ENCODE measurements at regions not wholly inside any gene's neighbourhood (a gene's known extent, or its start where the extent isn't known, plus 50 kb on each side); places are given as distances from the start of the nearest gene placed in this dataset.

- Histone ChIP-seq H3K4me3 (ENCODE audit: low read length) (no peak overlapping the region), H3K4me1 (ENCODE audit: control insufficient read depth, insufficient read depth, low read length) (no peaks in the 10 kb centered on the region), H3K27me3 (ENCODE audit: control insufficient read depth, insufficient read depth, low read length) (no peaks in the 10 kb centered on the region), H3K9me3 (ENCODE audit: control insufficient read depth, insufficient read depth, low read length) (no peaks in the 10 kb centered on the region), H3K27ac (ENCODE audit: low read length) (no peak overlapping the region), H3K36me3 (ENCODE audit: control insufficient read depth, insufficient read depth, low read length) (no peaks in the 10 kb centered on the region)
- no peak for DNase-seq (ENCODE audit: low read depth, low spot score)
- WGBS (ENCODE audit: insufficient coverage, insufficient read length), result 100% methylated on average over 2 of the region's 9 CpGs
These were observed 490.2 kb downstream of the EBF1 start for GRCh38 chr5:158609333-158610050.

- H3K27ac ChIP-seq (ENCODE audit: low read length), result no peak overlapping the region
- no peaks in the 10 kb centered on the region for H3K27me3 ChIP-seq (ENCODE audit: control insufficient read depth, insufficient read depth, low read length)
- H3K4me1 ChIP-seq (ENCODE audit: control insufficient read depth, insufficient read depth, low read length), result no peaks in the 10 kb centered on the region
- no peak for DNase-seq (ENCODE audit: low read depth, low spot score)
- H3K4me3 ChIP-seq (ENCODE audit: low read length), result no peak overlapping the region
- H3K9me3 ChIP-seq (ENCODE audit: control insufficient read depth, insufficient read depth, low read length), result no peaks in the 10 kb centered on the region
- no peaks in the 10 kb centered on the region for H3K36me3 ChIP-seq (ENCODE audit: control insufficient read depth, insufficient read depth, low read length)
- no CpG with 5 or more reads among the region's 2 CpGs for WGBS (ENCODE audit: insufficient coverage, insufficient read length)
These were observed 492.6 kb downstream of the EBF1 start for GRCh38 chr5:158607088-158607487.

GRCh38 chr5:158606233-158606632 is 493.5 kb downstream of the EBF1 start:
- Histone ChIP-seq H3K9me3 (ENCODE audit: control insufficient read depth, insufficient read depth, low read length) (no peaks in the 10 kb centered on the region), H3K4me1 (ENCODE audit: control insufficient read depth, insufficient read depth, low read length) (no peaks in the 10 kb centered on the region), H3K4me3 (ENCODE audit: low read length) (no peak overlapping the region), H3K27me3 (ENCODE audit: control insufficient read depth, insufficient read depth, low read length) (no peaks in the 10 kb centered on the region), H3K27ac (ENCODE audit: low read length) (no peak overlapping the region), H3K36me3 (ENCODE audit: control insufficient read depth, insufficient read depth, low read length) (no peaks in the 10 kb centered on the region)
- no peak for DNase-seq (ENCODE audit: low read depth, low spot score)
- no CpG with 5 or more reads among the region's 3 CpGs for WGBS (ENCODE audit: insufficient coverage, insufficient read length)

GRCh38 chr5:158602981-158603380 is 496.7 kb downstream of the EBF1 start:
- no peak for DNase-seq (ENCODE audit: low read depth, low spot score)
- no CpG with 5 or more reads among the region's 4 CpGs for WGBS (ENCODE audit: insufficient coverage, insufficient read length)
- H3K36me3 ChIP-seq (ENCODE audit: control insufficient read depth, insufficient read depth, low read length), result no peaks in the 10 kb centered on the region
- no peaks in the 10 kb centered on the region for H3K9me3 ChIP-seq (ENCODE audit: control insufficient read depth, insufficient read depth, low read length)
- H3K27ac ChIP-seq (ENCODE audit: low read length), result no peak overlapping the region
- no peaks in the 10 kb centered on the region for H3K4me1 ChIP-seq (ENCODE audit: control insufficient read depth, insufficient read depth, low read length)
- H3K4me3 ChIP-seq (ENCODE audit: low read length), result no peak overlapping the region
- no peaks in the 10 kb centered on the region for H3K27me3 ChIP-seq (ENCODE audit: control insufficient read depth, insufficient read depth, low read length)

- no peaks in the 10 kb centered on the region for H3K36me3 ChIP-seq (ENCODE audit: control insufficient read depth, insufficient read depth, low read length)
- H3K27ac ChIP-seq (ENCODE audit: low read length), result no peak overlapping the region
- no peaks in the 10 kb centered on the region for H3K9me3 ChIP-seq (ENCODE audit: control insufficient read depth, insufficient read depth, low read length)
- no CpG with 5 or more reads among the region's 3 CpGs for WGBS (ENCODE audit: insufficient coverage, insufficient read length)
- no peak for DNase-seq (ENCODE audit: low read depth, low spot score)
- no peak overlapping the region for H3K4me3 ChIP-seq (ENCODE audit: low read length)
- no peaks in the 10 kb centered on the region for H3K4me1 ChIP-seq (ENCODE audit: control insufficient read depth, insufficient read depth, low read length)
- H3K27me3 ChIP-seq (ENCODE audit: control insufficient read depth, insufficient read depth, low read length), result no peaks in the 10 kb centered on the region
These were observed 498.6 kb downstream of the EBF1 start for GRCh38 chr5:158601118-158601517.

- WGBS (ENCODE audit: insufficient coverage, insufficient read length), result no CpG with 5 or more reads among the region's 3 CpGs
- no peaks in the 10 kb centered on the region for H3K9me3 ChIP-seq (ENCODE audit: control insufficient read depth, insufficient read depth, low read length)
- DNase-seq (ENCODE audit: low read depth, low spot score), result no peak
These were observed 499.0 kb downstream of the EBF1 start for GRCh38 chr5:158600679-158601078.

GRCh38 chr5:158599157-158599556 is 500.6 kb downstream of the EBF1 start:
- no peak for DNase-seq (ENCODE audit: low read depth, low spot score)
- Histone ChIP-seq H3K4me1 (ENCODE audit: control insufficient read depth, insufficient read depth, low read length) (no peaks in the 10 kb centered on the region), H3K27ac (ENCODE audit: low read length) (no peak overlapping the region), H3K4me3 (ENCODE audit: low read length) (no peak overlapping the region), H3K27me3 (ENCODE audit: control insufficient read depth, insufficient read depth, low read length) (no peaks in the 10 kb centered on the region), H3K36me3 (ENCODE audit: control insufficient read depth, insufficient read depth, low read length) (no peaks in the 10 kb centered on the region), H3K9me3 (ENCODE audit: control insufficient read depth, insufficient read depth, low read length) (no peaks in the 10 kb centered on the region)
- no CpG with 5 or more reads among the region's 2 CpGs for WGBS (ENCODE audit: insufficient coverage, insufficient read length)

More at GRCh38 chr5:158600679-158601078, 499.0 kb downstream of the EBF1 start:
- no peaks in the 10 kb centered on the region for H3K27me3 ChIP-seq (ENCODE audit: control insufficient read depth, insufficient read depth, low read length)
- H3K4me3 ChIP-seq (ENCODE audit: low read length), result no peak overlapping the region
- no peaks in the 10 kb centered on the region for H3K36me3 ChIP-seq (ENCODE audit: control insufficient read depth, insufficient read depth, low read length)
- no peaks in the 10 kb centered on the region for H3K4me1 ChIP-seq (ENCODE audit: control insufficient read depth, insufficient read depth, low read length)
- H3K27ac ChIP-seq (ENCODE audit: low read length), result no peak overlapping the region

GRCh38 chr5:158594595-158595242 is 505.0 kb downstream of the EBF1 start:
- Histone ChIP-seq H3K4me1 (ENCODE audit: control insufficient read depth, insufficient read depth, low read length) (peaks cover 2% of the 10 kb centered on the region; the same call in 1 of the 2 replicates), H3K27me3 (ENCODE audit: control insufficient read depth, insufficient read depth, low read length) (no peaks in the 10 kb centered on the region), H3K9me3 (ENCODE audit: control insufficient read depth, insufficient read depth, low read length) (no peaks in the 10 kb centered on the region), H3K36me3 (ENCODE audit: control insufficient read depth, insufficient read depth, low read length) (no peaks in the 10 kb centered on the region), H3K27ac (ENCODE audit: low read length) (no peak overlapping the region), H3K4me3 (ENCODE audit: low read length) (no peak overlapping the region)
- DNase-seq (ENCODE audit: low read depth, low spot score), result no peak
- WGBS (ENCODE audit: insufficient coverage, insufficient read length), result 100% methylated on average over 1 of the region's 5 CpGs

- Histone ChIP-seq H3K27me3 (ENCODE audit: control insufficient read depth, insufficient read depth, low read length) (no peaks in the 10 kb centered on the region), H3K4me1 (ENCODE audit: control insufficient read depth, insufficient read depth, low read length) (peaks cover 2% of the 10 kb centered on the region; the same call in 1 of the 2 replicates), H3K4me3 (ENCODE audit: low read length) (no peak overlapping the region), H3K9me3 (ENCODE audit: control insufficient read depth, insufficient read depth, low read length) (no peaks in the 10 kb centered on the region), H3K36me3 (ENCODE audit: control insufficient read depth, insufficient read depth, low read length) (no peaks in the 10 kb centered on the region), H3K27ac (ENCODE audit: low read length) (no peak overlapping the region)
- no CpG with 5 or more reads among the region's 1 CpG for whole genome bisulfite sequencing (ENCODE audit: insufficient coverage, insufficient read length)
- no peak for DNase-seq (ENCODE audit: low read depth, low spot score)
These were observed 505.8 kb downstream of the EBF1 start for GRCh38 chr5:158593925-158594324.

GRCh38 chr5:158591301-158591863 is 508.3 kb downstream of the EBF1 start:
- WGBS (ENCODE audit: insufficient coverage, insufficient read length), result no CpG with 5 or more reads among the region's 7 CpGs
- DNase-seq (ENCODE audit: low read depth, low spot score), result peak; percentile 33
- Histone ChIP-seq H3K27me3 (ENCODE audit: control insufficient read depth, insufficient read depth, low read length) (no peaks in the 10 kb centered on the region), H3K36me3 (ENCODE audit: control insufficient read depth, insufficient read depth, low read length) (no peaks in the 10 kb centered on the region), H3K27ac (ENCODE audit: low read length) (no peak overlapping the region), H3K4me3 (ENCODE audit: low read length) (no peak overlapping the region), H3K4me1 (ENCODE audit: control insufficient read depth, insufficient read depth, low read length) (peaks cover 2% of the 10 kb centered on the region; the same call in 1 of the 2 replicates), H3K9me3 (ENCODE audit: control insufficient read depth, insufficient read depth, low read length) (no peaks in the 10 kb centered on the region)

Measured in iPS DF 6.9 (cell line).